Breast epithelium (tissue), 4 donors: ENCODE measurements at regions not wholly inside any gene's neighbourhood (a gene's known extent, or its start where the extent isn't known, plus 50 kb on each side); places are given as distances from the start of the nearest gene placed in this dataset.

Source experiments
- DNase-seq, 2 donors: peaks; one replicate each; pipeline ENCODE4 v3.0.0-alpha.2; 2019; ENCODE audit warnings: low spot score in 2 of 2
- H3K27ac ChIP-seq, 2 donors: fragments of 200-600 bp; sonication (generic) in 1 of 2; one replicate each; pipeline ENCODE4 v1.5.1; 2016 to 2019; ENCODE audit warnings: mild to moderate bottlenecking in 1 of 2
- H3K27me3 ChIP-seq, 2 donors: fragments of 200-600 bp; sonication (generic) in 1 of 2; one replicate each; pipeline versions ENCODE4 v1.5.1 to v1.6.0; 2017 to 2019; ENCODE audit warnings: control low read depth in 1 of 2, mild to moderate bottlenecking in 1 of 2
- H3K36me3 ChIP-seq: fragments of 200-600 bp; one replicate; pipeline ENCODE4 v1.5.1; 2019
- H3K4me1 ChIP-seq, 2 donors: fragments of 200-600 bp; sonication (generic); one replicate each; pipeline ENCODE4 v1.5.1; 2016 to 2019; ENCODE audit warnings: control low read depth in 1 of 2
- H3K4me3 ChIP-seq, 3 donors: fragments of 200-600 bp; sonication (generic); 1 replicate in 2 of 3; 2 replicates in 1 of 3; pipeline ENCODE4 v1.5.1; 2016 to 2019; ENCODE audit warnings: mild to moderate bottlenecking in 3 of 3, moderate library complexity in 2 of 3
- H3K9me3 ChIP-seq, 2 donors: fragments of 200-600 bp; sonication (generic) in 1 of 2; one replicate each; pipeline ENCODE4 v1.5.1; 2016 to 2019; ENCODE audit warnings: control low read depth in 1 of 2
- CTCF ChIP-seq, 3 donors: fragments of 450-650 bp; IDR thresholded peaks; one replicate each; pipeline ENCODE4 v1.5.1; 2016 to 2017; ENCODE audit warnings: antibody characterized with exemption in 3 of 3, mild to moderate bottlenecking in 3 of 3, moderate library complexity in 3 of 3
- POLR2A ChIP-seq: fragments of 450-650 bp; IDR thresholded peaks from one replicate; pipeline ENCODE4 v1.6.1; 2016; ENCODE audit warnings: antibody characterized with exemption, mild to moderate bottlenecking, moderate library complexity
- POLR2AphosphoS5 ChIP-seq, 3 donors: sonication (generic); formaldehyde crosslinking; IDR thresholded peaks; one replicate each; pipeline ENCODE4 v1.6.1; 2017; ENCODE audit warnings: antibody characterized with exemption in 3 of 3
- intact Hi-C: fragments of 100-400 bp; cut with DNase I; formaldehyde crosslinking; loops from one replicate; pipeline ENCODE4 v1.15.1; 2023; ENCODE audit warnings: low total_unique reads

- intact Hi-C loops: no loop called here
- DNase-seq: no peak
- no peak overlapping the region for H3K27ac ChIP-seq
- H3K9me3 ChIP-seq: peaks cover 10 to 34% of the 10 kb centered on the region in 2 donors
- H3K4me1 ChIP-seq: no peaks in the 10 kb centered on the region
- no peaks in the 10 kb centered on the region for H3K27me3 ChIP-seq
- no peak overlapping the region for H3K4me3 ChIP-seq
- TF ChIP-seq POLR2AphosphoS5 (IDR thresholded peaks at IDR 0.05): no peak
- no peaks in the 10 kb centered on the region for H3K36me3 ChIP-seq
Measured at GRCh38 chr21:38883142-38883541, 77.4 kb downstream of the ETS2 start.

DNA sequence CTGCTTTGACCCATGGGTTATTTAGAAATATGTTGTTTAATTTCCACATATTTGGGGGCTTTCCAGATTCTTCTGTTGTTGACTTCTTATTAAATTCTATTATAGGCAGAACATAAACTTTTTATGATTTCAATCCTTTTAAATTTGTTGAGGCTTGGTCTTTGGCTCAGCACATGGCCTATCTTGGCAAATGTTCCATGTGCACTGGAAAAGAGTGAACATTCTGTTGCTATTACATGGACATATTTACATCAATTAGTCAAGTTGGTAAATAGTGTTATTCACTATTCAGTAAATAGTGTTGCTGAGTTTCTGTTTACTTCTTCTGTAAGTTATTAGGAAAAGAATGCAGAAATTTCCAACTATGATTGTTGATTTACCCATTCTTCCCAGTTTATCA lies 75.4 kb downstream of the ETS2 start:
- H3K9me3 ChIP-seq: peaks cover 0 to 18% of the 10 kb centered on the region in 2 donors
- no peaks in the 10 kb centered on the region for H3K27me3 ChIP-seq
- intact Hi-C loops: no loop called here
- no peak for TF ChIP-seq CTCF (IDR thresholded peaks at IDR 0.05)
- TF ChIP-seq POLR2A: no peak
- TF ChIP-seq POLR2AphosphoS5 (IDR thresholded peaks at IDR 0.05): no peak
- no peak overlapping the region for H3K27ac ChIP-seq
- no peaks in the 10 kb centered on the region for H3K4me1 ChIP-seq
- H3K4me3 ChIP-seq: no peak overlapping the region
- no peak for DNase-seq
- H3K36me3 ChIP-seq: no peaks in the 10 kb centered on the region

DNA sequence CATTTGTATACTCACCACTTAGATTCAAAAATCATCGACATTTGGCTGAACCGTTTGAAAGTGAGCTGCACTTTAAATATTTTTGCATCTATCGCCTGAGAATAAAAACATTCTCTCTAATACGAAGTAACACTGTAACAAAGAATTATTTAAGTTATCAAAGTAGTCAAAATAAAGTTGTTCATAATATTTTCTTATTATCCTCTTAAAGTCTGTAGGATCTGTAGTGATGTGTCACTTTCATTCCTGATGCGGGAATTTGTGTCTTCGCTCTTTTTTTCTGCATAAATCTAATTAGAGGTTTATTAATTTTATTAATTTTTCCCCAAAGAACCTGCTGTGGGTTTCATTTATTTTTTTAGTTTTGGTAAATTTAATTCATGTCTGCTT lies 74.8 kb downstream of the ETS2 start:
- H3K27me3 ChIP-seq: no peaks in the 10 kb centered on the region
- peaks cover 0 to 18% of the 10 kb centered on the region in 2 donors for H3K9me3 ChIP-seq
- H3K27ac ChIP-seq: no peak overlapping the region
- DNase-seq: no peak
- intact Hi-C loops: no loop called here
- H3K4me3 ChIP-seq: no peak overlapping the region
- H3K36me3 ChIP-seq: no peaks in the 10 kb centered on the region
- no peak for TF ChIP-seq POLR2A
- no peak for TF ChIP-seq POLR2AphosphoS5 (IDR thresholded peaks at IDR 0.05)
- no peak for TF ChIP-seq CTCF (IDR thresholded peaks at IDR 0.05)
- no peaks in the 10 kb centered on the region for H3K4me1 ChIP-seq

GRCh38 chr21:38879912-38880576 lies 74.3 kb downstream of the ETS2 start:
- Histone ChIP-seq H3K27ac (no peak overlapping the region), H3K4me3 (no peak overlapping the region), H3K27me3 (no peaks in the 10 kb centered on the region), H3K9me3 (peaks cover 0 to 18% of the 10 kb centered on the region in 2 donors), H3K36me3 (no peaks in the 10 kb centered on the region), H3K4me1 (no peaks in the 10 kb centered on the region)
- intact Hi-C loops: no loop called here
- no peak for DNase-seq
- TF ChIP-seq CTCF (IDR thresholded peaks at IDR 0.05) (no peak), POLR2AphosphoS5 (IDR thresholded peaks at IDR 0.05) (no peak), POLR2A (no peak)

- no peak for DNase-seq
- H3K4me3 ChIP-seq: no peak overlapping the region
- intact Hi-C loops: no loop called here
- no peak for TF ChIP-seq POLR2A
- TF ChIP-seq POLR2AphosphoS5 (IDR thresholded peaks at IDR 0.05): no peak
- no peak for TF ChIP-seq CTCF (IDR thresholded peaks at IDR 0.05)
- H3K27ac ChIP-seq: no peak overlapping the region
- peaks cover 0 to 14% of the 10 kb centered on the region in 2 donors for H3K9me3 ChIP-seq
- H3K4me1 ChIP-seq: no peaks in the 10 kb centered on the region
- no peaks in the 10 kb centered on the region for H3K36me3 ChIP-seq
- H3K27me3 ChIP-seq: no peaks in the 10 kb centered on the region
Measured at GRCh38 chr21:38878379-38879179, 72.8 kb downstream of the ETS2 start.
